ENCODE measurements at regions not wholly inside any gene's neighbourhood (a gene's known extent, or its start where the extent isn't known, plus 50 kb on each side); places are given as distances from the start of the nearest gene placed in this dataset.
"Not testable (repeated sequence)": the region's sequence is repeated elsewhere in the genome, so short reads cannot be mapped to it uniquely, and the experiment has no call there.

- DNase-seq = no peak
These were observed 213.4 kb upstream of the XIST start for GRCh38 chrX:74065831-74066390.

DNA sequence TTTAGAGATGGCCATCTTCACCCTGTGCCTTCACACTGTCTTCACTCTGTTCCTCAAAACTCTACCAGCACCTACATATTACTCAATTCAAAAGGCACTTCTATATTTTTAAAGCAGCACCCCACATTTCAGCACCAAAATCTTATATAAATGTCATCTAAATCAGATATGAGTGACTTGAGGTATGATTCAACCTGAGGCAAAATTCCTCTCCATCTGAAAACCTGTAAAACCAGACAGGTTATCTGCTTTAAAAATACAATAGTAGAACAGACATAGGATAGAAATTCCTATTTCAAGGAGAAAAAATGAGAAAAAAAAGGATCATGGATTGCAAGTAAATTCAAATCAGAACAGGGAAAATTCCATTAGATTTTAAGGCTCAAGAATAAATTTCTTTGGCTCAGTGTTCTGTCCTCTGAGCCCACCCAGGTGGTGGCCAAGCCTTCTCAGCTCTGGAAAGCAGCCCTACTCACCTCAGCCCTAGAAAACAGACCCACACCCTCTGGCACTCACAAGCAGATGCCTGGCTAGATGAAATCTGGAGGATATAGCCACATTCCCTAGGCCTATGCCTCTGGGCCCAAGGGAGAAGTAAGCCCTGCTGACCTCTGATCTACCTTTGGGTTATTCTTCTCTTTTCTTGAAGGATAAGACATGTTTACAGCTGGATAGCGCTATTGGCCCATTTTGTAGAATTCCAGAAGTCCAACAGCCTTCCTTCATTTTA lies 211.1 kb upstream of the XIST start:
- DNase-seq = no peak

GRCh38 chrX:74061879-74062278 lies 209.4 kb upstream of the XIST start:
- DNase-seq = no peak

DNA sequence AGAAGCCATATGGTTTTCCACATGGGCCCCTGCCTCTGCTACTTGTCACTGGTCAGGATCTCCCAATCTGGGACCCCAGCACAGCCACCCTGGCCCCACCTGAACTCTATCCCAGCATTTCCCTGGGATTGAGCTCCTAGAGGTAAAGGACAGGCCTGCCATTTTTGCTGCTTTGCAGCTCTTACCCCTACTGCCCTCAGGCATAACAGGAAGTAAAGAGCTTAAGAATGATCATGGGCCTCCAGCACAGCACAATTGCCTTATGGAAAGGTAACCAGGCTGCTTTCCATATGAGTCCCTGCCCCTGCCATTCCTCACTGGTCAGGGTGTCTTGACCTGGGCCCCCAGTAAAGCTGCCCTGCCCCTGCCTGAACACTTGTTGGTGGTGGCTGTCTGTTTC lies 196.6 kb upstream of the XIST start:
- no peak for DNase-seq

- DNase-seq = not testable (repeated sequence)
These were observed 181.6 kb upstream of the XIST start for GRCh38 chrX:74034066-74034465.

- DNase-seq = not testable (repeated sequence)
These were observed 179.0 kb upstream of the XIST start for GRCh38 chrX:74031527-74031926.

DNA sequence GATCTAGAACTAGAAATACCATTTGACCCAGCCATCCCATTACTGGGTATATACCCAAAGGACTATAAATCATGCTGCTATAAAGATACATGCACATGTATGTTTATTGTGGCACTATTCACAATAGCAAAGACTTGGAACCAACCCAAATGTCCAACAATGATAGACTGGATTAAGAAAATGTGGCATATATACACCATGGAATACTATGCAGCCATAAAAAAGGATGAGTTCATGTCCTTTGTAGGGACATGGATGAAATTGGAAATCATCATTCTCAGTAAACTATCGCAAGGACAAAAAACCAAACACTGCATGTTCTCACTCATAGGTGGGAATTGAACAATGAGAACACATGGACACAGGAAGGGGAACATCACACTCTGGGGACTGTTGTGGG lies 178.3 kb upstream of the XIST start:
- not testable (repeated sequence) for DNase-seq

DNA sequence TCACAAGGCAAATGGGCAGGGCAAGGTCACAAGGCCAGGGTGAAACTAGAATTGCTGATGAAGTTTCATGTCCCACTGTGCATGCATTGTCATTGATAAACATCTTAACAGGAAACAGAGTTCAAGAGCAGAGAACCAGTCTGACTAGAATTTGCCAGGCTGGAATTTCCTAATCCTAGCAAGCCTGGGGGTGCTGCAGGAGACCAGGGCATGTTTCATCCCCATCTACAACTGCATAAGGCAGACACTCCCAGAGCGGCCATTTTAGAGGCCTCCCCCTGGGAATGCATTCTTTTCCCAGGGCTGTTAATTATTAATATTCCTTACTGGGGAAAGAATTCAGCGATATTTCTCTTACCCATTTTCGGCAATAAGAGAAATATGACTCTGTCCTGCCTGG lies 172.6 kb upstream of the XIST start:
- DNase-seq = not testable (repeated sequence)

GRCh38 chrX:74023203-74023602 lies 170.7 kb upstream of the XIST start:
- no peak for DNase-seq

DNA sequence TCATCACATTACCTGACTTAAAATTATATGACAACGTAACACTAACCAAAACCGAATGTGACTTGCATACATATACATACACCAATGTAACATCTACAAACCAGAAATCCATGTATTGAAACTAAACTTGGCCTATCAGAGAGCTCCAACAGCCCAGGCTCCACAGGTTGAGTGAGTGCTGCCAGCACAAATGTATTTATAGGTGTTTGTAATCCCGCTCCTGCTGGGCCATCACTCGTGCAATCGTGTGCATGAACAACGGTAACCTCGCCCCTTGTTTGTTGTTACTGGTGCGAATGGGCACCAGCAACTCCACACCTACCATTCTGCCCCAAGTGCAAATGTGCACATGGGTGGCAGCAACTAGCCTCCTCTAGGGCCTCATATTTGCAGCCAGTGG lies 165.7 kb upstream of the XIST start:
- no peak for DNase-seq

DNA sequence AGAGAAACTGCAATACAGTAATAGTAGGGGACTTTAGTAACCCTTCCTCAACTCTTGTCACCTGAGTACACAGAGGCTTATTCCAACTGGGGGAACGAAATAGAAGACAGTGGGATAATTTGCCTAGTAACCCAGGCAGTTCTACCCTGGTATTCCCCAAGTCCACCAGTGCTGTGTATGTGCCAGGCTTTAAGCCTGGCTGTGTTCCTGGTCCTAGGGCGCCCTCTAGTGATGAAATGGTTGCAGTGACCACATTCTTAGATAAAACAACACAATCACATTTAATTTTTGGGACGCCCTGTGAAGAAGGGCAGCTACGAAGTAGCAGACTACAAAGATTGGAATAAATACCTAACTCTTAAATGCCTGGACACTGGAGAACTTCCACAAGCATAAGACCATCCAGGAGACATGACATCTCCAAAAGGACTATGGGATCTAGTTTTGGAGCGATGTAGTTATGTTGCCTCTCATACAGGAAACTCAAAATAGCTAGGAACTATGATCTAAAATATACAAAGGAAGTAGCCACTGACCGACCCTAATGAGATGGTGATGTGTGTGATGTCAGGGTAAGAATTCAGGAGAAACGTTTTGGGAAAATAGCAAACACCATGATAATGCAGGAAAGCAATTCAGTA lies 163.0 kb upstream of the XIST start:
- DNase-seq = peak; percentile 56

DNA sequence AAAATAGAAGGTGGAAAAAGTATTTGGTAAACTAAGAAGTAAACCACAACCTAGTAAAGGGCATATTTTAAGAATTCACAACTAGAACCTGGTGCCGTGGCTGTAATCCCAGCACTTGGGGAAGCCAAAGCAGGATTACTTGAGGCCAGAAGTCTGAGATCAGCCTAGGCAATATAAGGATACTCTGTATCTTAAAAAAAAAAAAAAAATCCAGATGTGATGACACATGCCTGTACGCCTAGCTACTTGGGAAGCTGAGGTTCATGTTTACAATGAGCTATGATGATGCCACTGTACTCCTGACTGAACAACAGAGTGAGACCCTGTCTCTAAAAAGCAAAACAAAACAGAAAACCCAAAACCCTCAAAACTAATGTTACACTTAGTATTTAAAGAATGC lies 156.5 kb upstream of the XIST start:
- peak; percentile 9 for DNase-seq

DNA sequence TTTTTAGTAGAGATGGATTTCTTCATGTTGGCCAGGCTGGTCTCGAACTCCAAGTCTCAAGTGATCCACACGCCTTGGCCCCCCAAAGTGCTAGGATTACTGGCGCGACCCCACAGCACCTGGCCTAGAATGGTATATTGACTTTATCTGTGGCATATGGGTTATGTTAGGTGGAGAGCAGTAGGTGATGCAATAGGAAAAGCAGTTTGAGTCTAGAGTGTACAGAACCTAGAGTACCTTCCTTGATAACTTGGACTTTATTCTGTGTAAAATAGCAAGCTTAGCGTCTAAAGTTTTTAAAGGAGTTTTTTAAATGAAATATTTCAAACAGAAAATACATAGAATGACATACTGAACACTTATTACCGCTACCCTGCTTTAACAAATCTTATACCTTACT lies 139.5 kb upstream of the XIST start:
- DNase-seq = no peak

GRCh38 chrX:73987166-73987565 lies 134.7 kb upstream of the XIST start:
- no peak for DNase-seq

- no peak for DNase-seq
These were observed 127.1 kb upstream of the XIST start for GRCh38 chrX:73979551-73980131.

GRCh38 chrX:73977542-73978169 lies 125.1 kb upstream of the XIST start:
- no peak for DNase-seq

DNA sequence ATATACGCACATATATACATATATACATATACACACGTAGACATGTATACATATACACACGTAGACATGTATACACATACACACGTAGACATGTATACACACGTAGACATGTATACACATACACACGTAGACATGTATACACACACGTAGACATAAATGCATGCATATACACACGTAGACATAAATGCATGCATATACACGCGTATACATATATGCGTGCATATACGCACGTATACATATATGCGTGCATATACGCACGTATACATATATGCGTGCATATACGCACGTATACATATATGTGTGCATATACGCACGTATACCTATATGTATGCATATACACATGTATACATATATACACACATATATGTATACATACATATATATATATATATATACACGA lies 114.9 kb upstream of the XIST start:
- not testable (repeated sequence) for DNase-seq

DNA sequence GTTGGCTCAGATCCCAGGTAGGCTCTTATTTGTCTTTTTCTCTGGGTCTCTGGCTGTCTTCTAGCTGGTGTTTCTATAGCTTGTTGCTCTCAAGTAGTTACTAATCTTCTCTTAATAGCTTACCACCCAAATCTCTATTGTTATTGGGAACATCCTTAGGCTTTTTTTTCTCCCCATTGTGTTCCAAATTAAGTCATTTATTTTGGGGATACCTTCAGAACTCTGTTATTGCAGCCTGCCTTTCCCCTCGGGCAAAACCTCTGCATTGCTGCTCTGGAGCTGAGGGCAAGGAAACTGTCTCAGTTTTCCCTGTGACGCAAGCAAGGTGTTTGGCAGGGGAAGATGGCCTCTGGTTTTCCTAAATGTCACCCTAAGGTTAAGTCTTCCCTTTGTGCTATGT lies 113.3 kb upstream of the XIST start:
- no peak for DNase-seq

- no peak for DNase-seq
These were observed 112.1 kb upstream of the XIST start for GRCh38 chrX:73964579-73964978.

DNA sequence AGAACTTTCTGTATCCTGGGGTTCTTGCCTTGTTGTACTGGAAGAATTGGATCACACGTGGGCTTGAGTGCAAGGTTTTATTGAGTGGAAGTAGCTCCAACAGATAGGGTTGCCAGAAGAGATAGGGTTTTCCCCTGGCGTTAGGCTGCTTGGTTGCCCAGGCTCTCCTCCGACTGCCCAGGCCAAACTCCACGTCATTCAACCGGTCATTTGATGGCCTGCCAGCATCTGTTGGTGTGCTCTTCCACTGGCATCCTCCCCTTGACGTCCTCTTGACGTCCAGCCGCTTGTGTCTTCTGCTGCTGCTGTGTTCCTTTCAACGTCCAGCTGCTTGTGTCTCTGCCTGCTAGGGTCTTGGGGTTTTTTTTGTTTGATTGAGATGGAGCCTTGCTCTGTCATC lies 111.2 kb upstream of the XIST start:
- no peak for DNase-seq

- DNase-seq = no peak
These were observed 110.4 kb upstream of the XIST start for GRCh38 chrX:73962948-73963347.

GRCh38 chrX:73961867-73962266 lies 109.4 kb upstream of the XIST start:
- DNase-seq = not testable (repeated sequence)

DNA sequence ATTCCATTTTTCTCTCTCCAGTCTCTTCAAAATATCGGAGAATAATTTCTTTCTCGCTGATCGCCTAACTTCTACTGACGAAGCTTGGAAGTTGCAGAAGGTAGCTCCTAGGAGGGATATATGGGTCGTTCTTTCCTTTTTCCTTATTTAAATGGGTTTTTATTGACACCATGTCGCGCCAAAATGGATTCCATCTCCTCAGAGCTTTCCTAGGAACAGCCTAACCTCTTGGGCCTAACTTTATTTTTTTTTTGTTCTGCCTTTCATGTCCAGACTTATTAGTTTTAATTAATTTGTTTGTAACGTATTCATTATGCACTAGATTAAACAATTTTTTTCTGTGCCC lies 92.0 kb upstream of the XIST start:
- DNase-seq = no peak

Measured in fibroblast of skin of abdomen (primary cell).